ENCODE measurements at regions not wholly inside any gene's neighbourhood (a gene's known extent, or its start where the extent isn't known, plus 50 kb on each side); places are given as distances from the start of the nearest gene placed in this dataset.
A peak's percentile ranks its signal among the peaks of the same experiment; 100 is the strongest.

DNA sequence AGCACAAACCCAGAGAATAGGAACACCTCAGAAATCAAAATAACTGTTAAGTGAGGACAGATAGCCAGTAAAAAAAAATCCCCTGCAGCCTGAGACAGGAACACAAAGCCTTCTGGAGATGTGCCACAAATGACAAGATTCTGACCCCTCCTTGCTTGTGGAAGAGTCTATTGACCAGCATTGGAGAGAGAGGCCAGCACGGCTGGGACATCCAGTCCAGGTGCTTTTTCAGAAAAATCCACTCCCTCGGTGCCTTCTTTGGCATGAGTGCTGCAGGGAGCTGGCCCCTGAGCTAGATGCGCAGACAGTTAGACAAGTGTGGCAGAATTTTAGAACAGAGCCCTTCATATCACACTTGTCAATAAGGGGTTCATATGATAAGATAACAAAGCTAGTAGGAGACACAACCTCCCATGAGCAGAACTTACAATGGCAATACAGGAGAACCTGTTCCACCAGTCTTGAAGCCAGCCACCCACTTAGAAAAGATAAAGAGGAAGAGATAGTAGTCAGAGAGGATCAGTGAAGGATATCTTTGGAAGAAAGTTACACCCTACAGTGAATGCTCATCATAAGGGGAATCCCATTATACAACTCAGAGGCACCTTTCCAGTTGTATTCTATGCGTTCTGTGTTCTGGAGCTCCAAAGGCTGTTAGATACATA, 298.4 kb downstream of the TLE1 start:
- H3K9me3 Mint-ChIP-seq (ENCODE audit: unreplicated experiment): peaks cover 8% of the 10 kb centered on the region
- TF ChIP-seq, protein P1, sequence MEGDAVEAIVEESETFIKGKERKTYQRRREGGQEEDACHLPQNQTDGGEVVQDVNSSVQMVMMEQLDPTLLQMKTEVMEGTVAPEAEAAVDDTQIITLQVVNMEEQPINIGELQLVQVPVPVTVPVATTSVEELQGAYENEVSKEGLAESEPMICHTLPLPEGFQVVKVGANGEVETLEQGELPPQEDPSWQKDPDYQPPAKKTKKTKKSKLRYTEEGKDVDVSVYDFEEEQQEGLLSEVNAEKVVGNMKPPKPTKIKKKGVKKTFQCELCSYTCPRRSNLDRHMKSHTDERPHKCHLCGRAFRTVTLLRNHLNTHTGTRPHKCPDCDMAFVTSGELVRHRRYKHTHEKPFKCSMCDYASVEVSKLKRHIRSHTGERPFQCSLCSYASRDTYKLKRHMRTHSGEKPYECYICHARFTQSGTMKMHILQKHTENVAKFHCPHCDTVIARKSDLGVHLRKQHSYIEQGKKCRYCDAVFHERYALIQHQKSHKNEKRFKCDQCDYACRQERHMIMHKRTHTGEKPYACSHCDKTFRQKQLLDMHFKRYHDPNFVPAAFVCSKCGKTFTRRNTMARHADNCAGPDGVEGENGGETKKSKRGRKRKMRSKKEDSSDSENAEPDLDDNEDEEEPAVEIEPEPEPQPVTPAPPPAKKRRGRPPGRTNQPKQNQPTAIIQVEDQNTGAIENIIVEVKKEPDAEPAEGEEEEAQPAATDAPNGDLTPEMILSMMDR (IDR thresholded peaks at IDR 0.05; ENCODE audit: partially characterized antibody, unreplicated experiment): no peak
- no peak overlapping the region for H3K4me3 Mint-ChIP-seq (ENCODE audit: unreplicated experiment)
- H3K27me3 Mint-ChIP-seq (ENCODE audit: unreplicated experiment): peaks cover 10% of the 10 kb centered on the region
- DNase-seq: no peak
- no peak overlapping the region for H3K27ac Mint-ChIP-seq (ENCODE audit: unreplicated experiment)
- no peaks in the 10 kb centered on the region for H3K36me3 Mint-ChIP-seq (ENCODE audit: unreplicated experiment)
- H3K4me1 Mint-ChIP-seq (ENCODE audit: low read depth, unreplicated experiment): peaks cover 61% of the 10 kb centered on the region

DNA sequence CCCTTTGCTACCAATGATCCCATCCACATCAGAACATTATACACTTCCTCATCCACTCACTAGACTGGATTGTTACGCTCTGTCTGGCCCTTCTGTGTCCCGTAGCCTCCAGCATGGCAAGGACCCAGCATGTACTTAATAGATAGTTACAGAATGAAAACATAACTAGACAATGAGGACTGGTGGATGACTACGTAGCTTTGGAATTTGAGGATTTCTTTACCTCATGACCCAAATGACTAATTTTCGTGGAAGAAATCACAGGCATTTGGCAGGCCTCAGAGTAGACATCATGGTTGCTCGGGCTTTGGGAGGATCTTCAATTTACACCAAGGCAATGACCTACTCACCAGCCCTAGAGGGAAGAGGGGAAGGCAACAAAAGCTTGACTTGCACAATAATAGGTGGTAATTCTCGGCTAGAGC, 299.8 kb downstream of the TLE1 start:
- TF ChIP-seq, protein P1 (IDR thresholded peaks at IDR 0.05; ENCODE audit: partially characterized antibody, unreplicated experiment): no peak
- no peak overlapping the region for H3K27ac Mint-ChIP-seq (ENCODE audit: unreplicated experiment)
- peaks cover 51% of the 10 kb centered on the region for H3K4me1 Mint-ChIP-seq (ENCODE audit: low read depth, unreplicated experiment)
- DNase-seq: no peak
- H3K36me3 Mint-ChIP-seq (ENCODE audit: unreplicated experiment): no peaks in the 10 kb centered on the region
- H3K4me3 Mint-ChIP-seq (ENCODE audit: unreplicated experiment): no peak overlapping the region
- H3K9me3 Mint-ChIP-seq (ENCODE audit: unreplicated experiment): peaks cover 8% of the 10 kb centered on the region
- peaks cover 10% of the 10 kb centered on the region for H3K27me3 Mint-ChIP-seq (ENCODE audit: unreplicated experiment)

DNA sequence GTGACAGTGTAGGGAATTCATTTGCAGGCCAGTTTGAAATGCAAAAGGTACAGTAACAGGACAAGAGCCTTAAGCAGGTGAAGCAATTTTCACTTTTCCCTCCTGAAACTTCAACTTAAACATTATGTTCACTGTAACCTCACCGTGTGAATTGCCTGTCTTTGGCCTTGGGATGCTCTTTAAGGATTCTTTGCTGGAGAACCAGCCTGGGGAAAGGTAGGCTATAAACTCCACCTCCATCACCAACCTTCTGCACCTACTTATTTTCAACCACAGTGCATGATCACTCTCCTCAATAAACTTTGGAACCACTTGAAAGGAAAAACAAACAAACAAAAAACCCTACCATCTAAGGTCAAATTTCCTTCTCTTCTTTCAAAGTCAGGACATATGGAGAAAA, 300.5 kb downstream of the TLE1 start:
- Mint-ChIP-seq H3K4me3 (ENCODE audit: unreplicated experiment) (peak overlapping the region; percentile 64), H3K9me3 (ENCODE audit: unreplicated experiment) (peaks cover 8% of the 10 kb centered on the region), H3K27ac (ENCODE audit: unreplicated experiment) (no peak overlapping the region), H3K36me3 (ENCODE audit: unreplicated experiment) (no peaks in the 10 kb centered on the region), H3K27me3 (ENCODE audit: unreplicated experiment) (peaks cover 10% of the 10 kb centered on the region), H3K4me1 (ENCODE audit: low read depth, unreplicated experiment) (peaks cover 44% of the 10 kb centered on the region)
- DNase-seq: no peak
- TF ChIP-seq, protein P1 (IDR thresholded peaks at IDR 0.05; ENCODE audit: partially characterized antibody, unreplicated experiment): no peak

DNA sequence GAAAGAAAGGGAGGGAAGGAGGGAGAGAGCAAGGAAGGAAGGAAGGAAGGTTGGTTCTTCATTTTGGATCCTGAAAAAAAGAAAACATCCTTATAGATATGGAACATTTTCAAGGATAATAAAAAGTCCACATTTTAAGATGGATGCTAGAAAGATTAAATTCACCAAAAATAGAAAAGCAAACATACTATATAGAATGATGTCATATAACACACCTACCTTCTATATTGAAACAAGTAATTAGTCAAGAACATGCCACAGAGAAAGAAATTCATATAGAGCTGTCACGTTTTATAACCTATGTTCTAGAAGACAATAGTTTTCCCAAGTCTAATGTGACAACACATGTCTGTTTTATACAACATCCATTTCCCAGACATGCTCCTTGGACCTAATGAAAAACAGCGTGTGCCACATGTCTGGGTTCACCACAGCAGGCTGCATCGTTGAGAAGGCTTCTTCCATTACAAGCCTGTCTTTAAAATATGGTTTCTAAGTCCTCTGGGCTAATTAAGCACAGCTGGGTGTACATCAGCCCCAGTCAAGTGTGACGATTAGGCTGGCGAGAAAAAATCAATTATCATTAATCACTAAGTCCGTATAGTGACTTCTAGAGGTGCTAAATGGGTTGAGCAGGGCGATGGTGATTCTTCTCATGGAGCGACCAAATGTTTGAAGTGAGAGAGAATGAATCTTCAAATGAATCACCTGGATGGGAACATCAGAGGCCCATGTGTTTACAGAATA, 301.8 kb downstream of the TLE1 start:
- H3K4me1 Mint-ChIP-seq (ENCODE audit: low read depth, unreplicated experiment): peaks cover 43% of the 10 kb centered on the region
- peak overlapping the region; percentile 60 for H3K27ac Mint-ChIP-seq (ENCODE audit: unreplicated experiment)
- peaks cover 10% of the 10 kb centered on the region for H3K27me3 Mint-ChIP-seq (ENCODE audit: unreplicated experiment)

More for the DNA sequence above, 301.8 kb downstream of the TLE1 start:
- Mint-ChIP-seq H3K4me3 (ENCODE audit: unreplicated experiment) (no peak overlapping the region), H3K36me3 (ENCODE audit: unreplicated experiment) (no peaks in the 10 kb centered on the region), H3K9me3 (ENCODE audit: unreplicated experiment) (peaks cover 8% of the 10 kb centered on the region)
- TF ChIP-seq, protein P1 (IDR thresholded peaks at IDR 0.05; ENCODE audit: partially characterized antibody, unreplicated experiment): no peak
- DNase-seq: no peak
